PFSK-1 (cell line): ENCODE measurements at regions not wholly inside any gene's neighbourhood (a gene's known extent, or its start where the extent isn't known, plus 50 kb on each side); places are given as distances from the start of the nearest gene placed in this dataset.

Experiments used
- FOXP2 ChIP-seq: optimal IDR thresholded peaks from 2 replicates; pipeline ENCODE3; 2011; ENCODE audit warnings: borderline replicate concordance, control low read depth, inconsistent platforms; ENCODE audit not compliant: insufficient read depth; ENCODE audit errors: extremely low read length, extremely low read depth
- POLR2AphosphoS5 ChIP-seq: IDR thresholded peaks from 2 replicates; pipeline ENCODE4 v1.6.1; 2012; ENCODE audit warnings: low read depth, mild to moderate bottlenecking, control low read depth, low read length, moderate library complexity
- REST ChIP-seq, 2 experiments: IDR thresholded peaks; 2 replicates each; pipeline versions ENCODE4 v1.6.1 to v1.8.0; 2011 to 2012; ENCODE audit warnings: low read depth in 2 of 2, low read length in 2 of 2, control low read depth in 1 of 2, inconsistent platforms in 1 of 2, mild to moderate bottlenecking in 1 of 2, moderate library complexity in 1 of 2; ENCODE audit not compliant: insufficient read depth in 1 of 2
- SIN3A ChIP-seq: IDR thresholded peaks from 2 replicates; pipeline ENCODE4 v1.6.1; 2012; ENCODE audit warnings: mild to moderate bottlenecking, low read length, moderate library complexity, borderline replicate concordance; ENCODE audit not compliant: insufficient read depth
- TAF1 ChIP-seq: IDR thresholded peaks from 2 replicates; pipeline ENCODE4 v1.6.1; 2012; ENCODE audit warnings: low read length, control low read depth, borderline replicate concordance; ENCODE audit not compliant: insufficient read depth

- TF ChIP-seq POLR2AphosphoS5 (no peak), REST (IDR thresholded peaks at IDR 0.05; ENCODE audit: insufficient read depth in 1 of 2, low read depth in 2 of 2, low read length in 2 of 2) (no peak), SIN3A (no peak), TAF1 (no peak), FOXP2 (no peak)
Observed at GRCh38 chr2:195392446-195393336, 264.3 kb upstream of the SLC39A10 start.
